Tibial artery (tissue), 4 donors: ENCODE measurements at regions not wholly inside any gene's neighbourhood (a gene's known extent, or its start where the extent isn't known, plus 50 kb on each side); places are given as distances from the start of the nearest gene placed in this dataset.

Experiments
- DNase-seq, 2 donors: peaks; one replicate each; pipeline ENCODE4 v3.0.0-alpha.2; 2019
- H3K27ac ChIP-seq, 2 donors: fragments of 200-600 bp; sonication (generic) in 1 of 2; 1 replicate in 1 of 2; 2 replicates in 1 of 2; pipeline ENCODE4 v1.5.1; 2018 to 2019; ENCODE audit warnings: mild to moderate bottlenecking in 1 of 2
- H3K27me3 ChIP-seq, 2 donors: fragments of 200-600 bp; sonication (generic) in 1 of 2; one replicate each; pipeline versions ENCODE4 v1.5.1 to v1.6.0; 2016 to 2019
- H3K36me3 ChIP-seq, 3 donors: fragments of 200-600 bp; sonication (generic) in 2 of 3; one replicate each; pipeline ENCODE4 v1.5.1; 2016 to 2019; ENCODE audit warnings: mild to moderate bottlenecking in 2 of 3
- H3K4me1 ChIP-seq, 4 donors: fragments of 200-600 bp; sonication (generic) in 2 of 4; 1 replicate in 3 of 4; 2 replicates in 1 of 4; pipeline ENCODE4 v1.5.1; 2016 to 2019
- H3K4me3 ChIP-seq, 2 donors: fragments of 200-600 bp; sonication (generic) in 1 of 2; 1 replicate in 1 of 2; 2 replicates in 1 of 2; pipeline ENCODE4 v1.5.1; 2018 to 2019; ENCODE audit warnings: mild to moderate bottlenecking in 2 of 2
- H3K9me3 ChIP-seq, 3 donors: fragments of 200-600 bp; sonication (generic) in 1 of 3; one replicate each; pipeline ENCODE4 v1.5.1; 2016 to 2019
- CTCF ChIP-seq, 2 experiments: fragments of 200-600 bp in 1 of 2; fragments of 450-650 bp in 1 of 2; IDR thresholded peaks; one replicate each; pipeline ENCODE4 v1.5.1; 2017 to 2019; ENCODE audit warnings: antibody characterized with exemption in 2 of 2, mild to moderate bottlenecking in 1 of 2, moderate library complexity in 1 of 2
- intact Hi-C: fragments of 100-400 bp; cut with DNase I; formaldehyde crosslinking; loops from one replicate; pipeline ENCODE4 v1.15.0; 2023; ENCODE audit warnings: low total_unique reads

- H3K4me3 ChIP-seq = no peak overlapping the region
- DNase-seq = no peak
- no peaks in the 10 kb centered on the region for H3K9me3 ChIP-seq
- no peaks in the 10 kb centered on the region for H3K27me3 ChIP-seq
- no peak for TF ChIP-seq CTCF (IDR thresholded peaks at IDR 0.05)
- H3K36me3 ChIP-seq = no peaks in the 10 kb centered on the region
- H3K4me1 ChIP-seq = no peaks in the 10 kb centered on the region
- no peak overlapping the region for H3K27ac ChIP-seq
- intact Hi-C loops = no loop called here
Measured at GRCh38 chr1:188497020-188497419, 1668.3 kb downstream of the PLA2G4A start.

- no peaks in the 10 kb centered on the region for H3K4me1 ChIP-seq
- TF ChIP-seq CTCF (IDR thresholded peaks at IDR 0.05) = no peak
- H3K4me3 ChIP-seq = no peak overlapping the region
- no peaks in the 10 kb centered on the region for H3K27me3 ChIP-seq
- no peak for DNase-seq
- intact Hi-C loops = no loop called here
- no peaks in the 10 kb centered on the region for H3K36me3 ChIP-seq
- H3K9me3 ChIP-seq = no peaks in the 10 kb centered on the region
- no peak overlapping the region for H3K27ac ChIP-seq
Measured at GRCh38 chr1:188499690-188500089, 1670.9 kb downstream of the PLA2G4A start.

- Histone ChIP-seq H3K9me3 (no peaks in the 10 kb centered on the region), H3K27me3 (no peaks in the 10 kb centered on the region), H3K36me3 (no peaks in the 10 kb centered on the region), H3K4me1 (no peaks in the 10 kb centered on the region), H3K27ac (no peak overlapping the region), H3K4me3 (no peak overlapping the region)
- TF ChIP-seq CTCF (IDR thresholded peaks at IDR 0.05) = no peak
- intact Hi-C loops = no loop called here
- no peak for DNase-seq
Measured at GRCh38 chr1:188514917-188515316, 1686.2 kb downstream of the PLA2G4A start.

- DNase-seq = no peak
- Histone ChIP-seq H3K9me3 (no peaks in the 10 kb centered on the region), H3K27me3 (no peaks in the 10 kb centered on the region), H3K36me3 (no peaks in the 10 kb centered on the region), H3K4me1 (no peaks in the 10 kb centered on the region), H3K4me3 (no peak overlapping the region), H3K27ac (no peak overlapping the region)
- no peak for TF ChIP-seq CTCF (IDR thresholded peaks at IDR 0.05)
- intact Hi-C loops = no loop called here
Measured at GRCh38 chr1:188517139-188517538, 1688.4 kb downstream of the PLA2G4A start.

GRCh38 chr1:188551176-188551575, 1722.4 kb downstream of the PLA2G4A start:
- Histone ChIP-seq H3K4me3 (no peak overlapping the region), H3K27ac (no peak overlapping the region), H3K4me1 (no peaks in the 10 kb centered on the region), H3K36me3 (no peaks in the 10 kb centered on the region), H3K27me3 (no peaks in the 10 kb centered on the region), H3K9me3 (no peaks in the 10 kb centered on the region)
- no peak for DNase-seq
- intact Hi-C loops = no loop called here
- TF ChIP-seq CTCF (IDR thresholded peaks at IDR 0.05) = no peak

- intact Hi-C loops = no loop called here
- H3K4me1 ChIP-seq = no peaks in the 10 kb centered on the region
- TF ChIP-seq CTCF (IDR thresholded peaks at IDR 0.05) = no peak
- H3K27me3 ChIP-seq = no peaks in the 10 kb centered on the region
- no peaks in the 10 kb centered on the region for H3K9me3 ChIP-seq
- H3K27ac ChIP-seq = no peak overlapping the region
- no peak for DNase-seq
- no peak overlapping the region for H3K4me3 ChIP-seq
- no peaks in the 10 kb centered on the region for H3K36me3 ChIP-seq
Measured at GRCh38 chr1:188557053-188557452, 1728.3 kb downstream of the PLA2G4A start.
